Endothelial cell of umbilical vein (primary cell): ENCODE measurements at regions not wholly inside any gene's neighbourhood (a gene's known extent, or its start where the extent isn't known, plus 50 kb on each side); places are given as distances from the start of the nearest gene placed in this dataset.

Experiments used
- BruUV-seq: library from RNA; stranded (reverse); fragments of 400-500 nt; replicated peaks from 2 replicates; lab custom pipeline; 2021; lab: Mats Ljungman, UMichigan
- CTCF ChIA-PET: fragments of 300-600, 350-600 bp; sonication (Branson Sonifier 250); formaldehyde crosslinking; loops from one replicate; lab custom pipeline; 2021; ENCODE audit warnings: antibody characterized with exemption, inconsistent platforms; lab: Charles Lee
- POLR2A ChIA-PET: fragments of 300-600, 350-600 bp; sonication (Branson Sonifier 250); formaldehyde crosslinking; loops from one replicate; lab custom pipeline; 2021; ENCODE audit warnings: antibody characterized with exemption, inconsistent platforms; lab: Charles Lee
- DNase-seq: peaks from one replicate; pipeline ENCODE4 v3.0.0-alpha.2; 2011; ENCODE audit warnings: low read depth, low spot score
- FAIRE-seq: peaks from 2 replicates; lab custom pipeline; 2011; peaks lifted over from hg19 to GRCh38; lab: Jason Lieb, UNC
- H2AFZ ChIP-seq: 2 replicates; pipeline ENCODE4 v1.6.0; 2012; ENCODE audit warnings: low read depth, low read length, control low read depth, inconsistent platforms
- H3K27ac ChIP-seq: 2 replicates; pipeline ENCODE4 v1.5.1; 2011; ENCODE audit warnings: low read depth, mild to moderate bottlenecking, control low read depth, low read length, moderate library complexity; ENCODE audit not compliant: insufficient read depth
- H3K27me3 ChIP-seq, 2 experiments: 2 replicates each; pipeline versions ENCODE4 v1.6.0 to v1.6.1; 2011; ENCODE audit warnings: low read length in 2 of 2, mixed read lengths in 1 of 2; ENCODE audit not compliant: control insufficient read depth in 2 of 2, insufficient read depth in 2 of 2
- H3K36me3 ChIP-seq, 2 experiments: 2 replicates in 1 of 2; 3 replicates in 1 of 2; pipeline ENCODE4 v1.5.1; 2011; ENCODE audit warnings: low read length in 2 of 2, mild to moderate bottlenecking in 1 of 2, moderate library complexity in 1 of 2; ENCODE audit not compliant: control insufficient read depth in 2 of 2, insufficient read depth in 2 of 2; ENCODE audit errors: extremely low read depth in 1 of 2
- H3K4me1 ChIP-seq: 3 replicates; pipeline ENCODE4 v1.5.1; 2011; ENCODE audit warnings: mild to moderate bottlenecking, low read length; ENCODE audit not compliant: control insufficient read depth, insufficient read depth; ENCODE audit errors: extremely low read depth
- H3K4me2 ChIP-seq: 2 replicates; pipeline ENCODE4 v1.6.1; 2011; ENCODE audit warnings: low read length, control low read depth, mixed read lengths; ENCODE audit not compliant: insufficient read depth
- H3K4me3 ChIP-seq, 3 experiments: fragments of 200-600 bp in 1 of 3; sonication (generic), shearing (Covaris generic) in 1 of 3; replicated peaks in 1 of 3; 2 replicates each; pipeline ENCODE4 v1.5.1; 2011 to 2016; ENCODE audit warnings: control low read depth in 3 of 3, low read length in 3 of 3, mild to moderate bottlenecking in 2 of 3, inconsistent platforms in 1 of 3, low read depth in 1 of 3, moderate library complexity in 1 of 3; ENCODE audit not compliant: insufficient read depth in 1 of 3
- H3K79me2 ChIP-seq: 2 replicates; pipeline ENCODE4 v1.6.0; 2012; ENCODE audit warnings: low read length, inconsistent platforms; ENCODE audit not compliant: control insufficient read depth, insufficient read depth
- H3K9ac ChIP-seq: replicated peaks from 2 replicates; pipeline ENCODE3; 2011; ENCODE audit warnings: low read length, control low read depth; ENCODE audit not compliant: insufficient read depth; ENCODE audit errors: extremely low read depth
- H3K9me1 ChIP-seq: replicated peaks from 3 replicates; pipeline ENCODE4 v1.6.0; 2011; ENCODE audit warnings: mild to moderate bottlenecking, low read length; ENCODE audit not compliant: control insufficient read depth, insufficient read depth; ENCODE audit errors: extremely low read depth
- H3K9me3 ChIP-seq: replicated peaks from 2 replicates; pipeline ENCODE4 v1.5.1; 2012; ENCODE audit warnings: low read length, inconsistent platforms; ENCODE audit not compliant: control insufficient read depth, insufficient read depth
- H4K20me1 ChIP-seq: replicated peaks from 2 replicates; pipeline ENCODE3; 2011; ENCODE audit warnings: mild to moderate bottlenecking, low read length; ENCODE audit not compliant: control insufficient read depth, insufficient read depth; ENCODE audit errors: extremely low read depth
- GATA2 ChIP-seq: IDR thresholded peaks from 2 replicates; pipeline ENCODE4 v1.7.0; 2011; ENCODE audit warnings: low read depth, mild to moderate bottlenecking, moderate library complexity, mixed read lengths, low read length; ENCODE audit not compliant: insufficient read length, insufficient read depth
- POLR2A ChIP-seq: IDR thresholded peaks from 2 replicates; pipeline ENCODE4 v1.6.1; 2012; ENCODE audit warnings: low read depth, mild to moderate bottlenecking, control low read depth, low read length
- POLR2AphosphoS5 ChIP-seq: IDR thresholded peaks from 2 replicates; pipeline ENCODE4 v1.6.1; 2012; ENCODE audit warnings: low read depth, mild to moderate bottlenecking, control low read depth, low read length, moderate library complexity; ENCODE audit not compliant: insufficient read depth
- dilution Hi-C: fragments of 300-500 bp; cut with MboI; formaldehyde crosslinking; loops from one replicate; pipeline ENCODE4 v1.15.0; 2019; ENCODE audit warnings: low sequenced_read_pairs; ENCODE audit not compliant: extremely low pct_ligation_motif_present
- intact Hi-C: fragments of 100-400 bp; cut with micrococcal nuclease; formaldehyde crosslinking; loops from one replicate; pipeline ENCODE4 v1.10.0; 2022
- TF ChIP-seq, protein P1 (sequence below): IDR thresholded peaks from 2 replicates; pipeline ENCODE4 v1.6.1; 2011; ENCODE audit not compliant: insufficient read depth, insufficient read length

GRCh38 chr2:163347982-163348856, 387.6 kb downstream of the FIGN start:
- Histone ChIP-seq H3K36me3 (no peaks in the 10 kb centered on the region), H3K9ac (peak overlapping the region; percentile 86), H3K4me2 (peak overlapping the region; percentile 80), H2AFZ (peak overlapping the region; percentile 86), H3K4me3 (peak overlapping the region in 2 of 3 experiments; percentile 12 to 36), H3K79me2 (no peaks in the 10 kb centered on the region), H4K20me1 (no peaks in the 10 kb centered on the region), H3K27me3 (no peaks in the 10 kb centered on the region), H3K4me1 (peaks cover 44% of the 10 kb centered on the region), H3K27ac (peak overlapping the region; percentile 98), H3K9me1 (no peaks in the 10 kb centered on the region), H3K9me3 (no peaks in the 10 kb centered on the region)
- dilution Hi-C loops: no loop called here
- POLR2A ChIA-PET: interaction anchor here (0.6 to 1.3 kb wide), 3 partner anchors 64 to 388 kb away, joined by 3 to 5 read pairs (median 3); partner anchors contain the start of gene FIGN
- TF ChIP-seq, protein P1, sequence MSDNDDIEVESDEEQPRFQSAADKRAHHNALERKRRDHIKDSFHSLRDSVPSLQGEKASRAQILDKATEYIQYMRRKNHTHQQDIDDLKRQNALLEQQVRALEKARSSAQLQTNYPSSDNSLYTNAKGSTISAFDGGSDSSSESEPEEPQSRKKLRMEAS: peak; percentile 50
- TF ChIP-seq GATA2 (peak; percentile 62), POLR2A (no peak), POLR2AphosphoS5 (peak; percentile 81)
- intact Hi-C loops: loop anchor here (1.0 to 10.0 kb wide), 6 partner anchors 121 to 1189 kb away; no protein-coding TSS in a partner anchor
- FAIRE-seq: peak; percentile 24
- BruUV-seq: TSS peak; percentile 73
- DNase-seq: peak; percentile 71
- CTCF ChIA-PET: interaction anchor here (0.7 to 3.7 kb wide), 9 partner anchors 22 to 1190 kb away, joined by 3 to 22 read pairs (median 3); partner anchors contain the start of gene FIGN
